WTC11 (cell line): ENCODE measurements at regions not wholly inside any gene's neighbourhood (a gene's known extent, or its start where the extent isn't known, plus 50 kb on each side); places are given as distances from the start of the nearest gene placed in this dataset.

Experiments used
- ATAC-seq: fragments of 200-7000 bp; cut with Tn5 transposase; 2 replicates; pipeline ENCODE4 v1.10.0; 2021; ENCODE audit warnings: mild to moderate bottlenecking, moderate library complexity
- CTCF ChIA-PET: fragments of 300-600 bp; sonication (Branson Sonifier 250); formaldehyde crosslinking; loops from one replicate; lab custom pipeline; 2021; ENCODE audit warnings: antibody characterized with exemption; lab: Charles Lee
- POLR2A ChIA-PET: fragments of 350-600 bp; sonication (Branson Sonifier 250); formaldehyde crosslinking; loops from one replicate; lab custom pipeline; 2021; ENCODE audit warnings: antibody characterized with exemption; lab: Charles Lee
- DNase-seq: peaks from one replicate; pipeline ENCODE4 v3.0.0; 2021; ENCODE audit warnings: low spot score
- H3K27ac Mint-ChIP-seq: 2 replicates; pipeline ENCODE4 v1.8.0; 2021; ENCODE audit warnings: mixed read lengths
- H3K27me3 Mint-ChIP-seq: 2 replicates; pipeline ENCODE4 v1.8.0; 2021; ENCODE audit warnings: low read depth, mild to moderate bottlenecking, moderate library complexity, mixed read lengths
- H3K36me3 Mint-ChIP-seq: 2 replicates; pipeline ENCODE4 v1.8.0; 2021; ENCODE audit warnings: mixed read lengths
- H3K4me1 Mint-ChIP-seq: 2 replicates; pipeline ENCODE4 v1.8.0; 2022; ENCODE audit warnings: mixed read lengths
- H3K4me3 Mint-ChIP-seq: 2 replicates; pipeline ENCODE4 v1.8.0; 2021; ENCODE audit warnings: mild to moderate bottlenecking, moderate library complexity, mixed read lengths
- H3K9me3 Mint-ChIP-seq: 2 replicates; pipeline ENCODE4 v1.8.0; 2021; ENCODE audit warnings: mixed read lengths
- ATF3 ChIP-seq: sonication (generic); formaldehyde crosslinking; conservative IDR thresholded peaks from 2 replicates; pipeline ENCODE4 v1.8.1; 2022; ENCODE audit warnings: mild to moderate bottlenecking, missing genetic modification reagents
- E2F1 ChIP-seq: sonication (generic); formaldehyde crosslinking; IDR thresholded peaks from 2 replicates; pipeline ENCODE4 v1.8.0; 2022; ENCODE audit warnings: mild to moderate bottlenecking, missing genetic modification reagents
- ETV6 ChIP-seq: sonication (generic); formaldehyde crosslinking; IDR thresholded peaks from 2 replicates; pipeline ENCODE4 v1.8.1; 2022; ENCODE audit warnings: mild to moderate bottlenecking, missing genetic modification reagents
- FOXP4 ChIP-seq: sonication (generic); formaldehyde crosslinking; IDR thresholded peaks from 2 replicates; pipeline ENCODE4 v1.8.0; 2022; ENCODE audit warnings: mild to moderate bottlenecking, missing genetic modification reagents
- IRF2 ChIP-seq: sonication (generic); formaldehyde crosslinking; IDR thresholded peaks from 2 replicates; pipeline ENCODE4 v1.8.0; 2022; ENCODE audit warnings: low read depth, missing genetic modification reagents, borderline replicate concordance
- JUN ChIP-seq: sonication (generic); formaldehyde crosslinking; IDR thresholded peaks from 2 replicates; pipeline ENCODE4 v1.8.0; 2023; ENCODE audit warnings: mild to moderate bottlenecking, missing genetic modification reagents
- NFATC4 ChIP-seq: fragments of 250-450 bp; sonication (Bioruptor Pico); IDR thresholded peaks from 2 replicates; pipeline ENCODE4 v1.9.0; 2021; ENCODE audit warnings: mild to moderate bottlenecking
- NR3C1 ChIP-seq: sonication (generic); formaldehyde crosslinking; conservative IDR thresholded peaks from 2 replicates; pipeline ENCODE4 v1.8.1; 2023; ENCODE audit warnings: low read depth, mild to moderate bottlenecking, missing genetic modification reagents
- OVOL2 ChIP-seq: fragments of 250-450 bp; sonication (Bioruptor Pico); IDR thresholded peaks from 2 replicates; pipeline ENCODE4 v1.9.0; 2021; ENCODE audit warnings: mild to moderate bottlenecking, borderline replicate concordance
- SMAD4 ChIP-seq: sonication (generic); formaldehyde crosslinking; IDR thresholded peaks from 2 replicates; pipeline ENCODE4 v1.8.0; 2022; ENCODE audit warnings: mild to moderate bottlenecking, missing genetic modification reagents
- USF1 ChIP-seq: sonication (generic); formaldehyde crosslinking; IDR thresholded peaks from 2 replicates; pipeline ENCODE4 v1.8.0; 2022; ENCODE audit warnings: mild to moderate bottlenecking, missing genetic modification reagents
- USF2 ChIP-seq: sonication (generic); formaldehyde crosslinking; IDR thresholded peaks from 2 replicates; pipeline ENCODE4 v1.8.1; 2023; ENCODE audit warnings: mild to moderate bottlenecking, missing genetic modification reagents, moderate library complexity
- ZNF232 ChIP-seq: sonication (generic); formaldehyde crosslinking; IDR thresholded peaks from 2 replicates; pipeline ENCODE4 v1.8.0; 2022; ENCODE audit warnings: mild to moderate bottlenecking, missing genetic modification reagents
- TF ChIP-seq, protein P1 (sequence below): sonication (generic); formaldehyde crosslinking; IDR thresholded peaks from 2 replicates; pipeline ENCODE4 v1.8.1; 2022; ENCODE audit warnings: low read depth, missing genetic modification reagents, borderline replicate concordance
- TF ChIP-seq, protein P2 (sequence below): sonication (generic); formaldehyde crosslinking; IDR thresholded peaks from 2 replicates; pipeline ENCODE4 v1.8.1; 2023; ENCODE audit warnings: mild to moderate bottlenecking, missing genetic modification reagents, moderate library complexity

- no peaks in the 10 kb centered on the region for H3K9me3 Mint-ChIP-seq
- POLR2A ChIA-PET = no interaction called here
- no peaks in the 10 kb centered on the region for H3K4me1 Mint-ChIP-seq
- no peaks in the 10 kb centered on the region for H3K27me3 Mint-ChIP-seq
- TF ChIP-seq ATF3 (CRISPR knock-in tag) = no peak
- no peak for TF ChIP-seq USF2
- no peak for TF ChIP-seq OVOL2
- TF ChIP-seq ETV6 = no peak
- TF ChIP-seq, all 79 proteins: peak for 0
- ATAC-seq (no peak), DNase-seq (no peak)
- no peak overlapping the region for H3K27ac Mint-ChIP-seq
- CTCF ChIA-PET = no interaction called here
- no peaks in the 10 kb centered on the region for H3K36me3 Mint-ChIP-seq
- no peak overlapping the region for H3K4me3 Mint-ChIP-seq
These were observed 186.1 kb upstream of the LNX1 start for GRCh38 chr4:53777244-53777984.

- TF ChIP-seq JUN (CRISPR knock-in tag) (no peak), OVOL2 (no peak), ZNF232 (CRISPR knock-in tag) (no peak), SMAD4 (CRISPR knock-in tag) (no peak), USF2 (no peak), USF1 (CRISPR knock-in tag) (no peak), E2F1 (CRISPR knock-in tag) (no peak), IRF2 (CRISPR knock-in tag) (no peak), FOXP4 (CRISPR knock-in tag) (no peak), NFATC4 (no peak), NR3C1 (CRISPR knock-in tag) (no peak)
- TF ChIP-seq, protein P1, sequence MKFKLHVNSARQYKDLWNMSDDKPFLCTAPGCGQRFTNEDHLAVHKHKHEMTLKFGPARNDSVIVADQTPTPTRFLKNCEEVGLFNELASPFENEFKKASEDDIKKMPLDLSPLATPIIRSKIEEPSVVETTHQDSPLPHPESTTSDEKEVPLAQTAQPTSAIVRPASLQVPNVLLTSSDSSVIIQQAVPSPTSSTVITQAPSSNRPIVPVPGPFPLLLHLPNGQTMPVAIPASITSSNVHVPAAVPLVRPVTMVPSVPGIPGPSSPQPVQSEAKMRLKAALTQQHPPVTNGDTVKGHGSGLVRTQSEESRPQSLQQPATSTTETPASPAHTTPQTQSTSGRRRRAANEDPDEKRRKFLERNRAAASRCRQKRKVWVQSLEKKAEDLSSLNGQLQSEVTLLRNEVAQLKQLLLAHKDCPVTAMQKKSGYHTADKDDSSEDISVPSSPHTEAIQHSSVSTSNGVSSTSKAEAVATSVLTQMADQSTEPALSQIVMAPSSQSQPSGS = no peak
- TF ChIP-seq, protein P2, sequence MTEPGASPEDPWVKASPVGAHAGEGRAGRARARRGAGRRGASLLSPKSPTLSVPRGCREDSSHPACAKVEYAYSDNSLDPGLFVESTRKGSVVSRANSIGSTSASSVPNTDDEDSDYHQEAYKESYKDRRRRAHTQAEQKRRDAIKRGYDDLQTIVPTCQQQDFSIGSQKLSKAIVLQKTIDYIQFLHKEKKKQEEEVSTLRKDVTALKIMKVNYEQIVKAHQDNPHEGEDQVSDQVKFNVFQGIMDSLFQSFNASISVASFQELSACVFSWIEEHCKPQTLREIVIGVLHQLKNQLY (CRISPR knock-in tag) = no peak
- no peaks in the 10 kb centered on the region for H3K9me3 Mint-ChIP-seq
- H3K4me3 Mint-ChIP-seq = no peak overlapping the region
- DNase-seq = no peak
- H3K4me1 Mint-ChIP-seq = no peaks in the 10 kb centered on the region
- ATAC-seq = no peak
- H3K27me3 Mint-ChIP-seq = no peaks in the 10 kb centered on the region
- H3K27ac Mint-ChIP-seq = no peak overlapping the region
- H3K36me3 Mint-ChIP-seq = no peaks in the 10 kb centered on the region
- ChIA-PET POLR2A (no interaction called here), CTCF (interaction anchor here (0.6 kb wide), 2 partner anchors 285 to 1086 kb away, joined by 3 to 5 read pairs; no protein-coding TSS in a partner anchor)
These were observed 184.9 kb upstream of the LNX1 start for GRCh38 chr4:53776141-53776540.
